WTC11 (cell line): ENCODE measurements at regions not wholly inside any gene's neighbourhood (a gene's known extent, or its start where the extent isn't known, plus 50 kb on each side); places are given as distances from the start of the nearest gene placed in this dataset.

ENCODE experiments used
- ATAC-seq: fragments of 200-7000 bp; cut with Tn5 transposase; 2 replicates; pipeline ENCODE4 v1.10.0; 2021; ENCODE audit warnings: mild to moderate bottlenecking, moderate library complexity
- CTCF ChIA-PET: fragments of 300-600 bp; sonication (Branson Sonifier 250); formaldehyde crosslinking; loops from one replicate; lab custom pipeline; 2021; ENCODE audit warnings: antibody characterized with exemption; lab: Charles Lee
- POLR2A ChIA-PET: fragments of 350-600 bp; sonication (Branson Sonifier 250); formaldehyde crosslinking; loops from one replicate; lab custom pipeline; 2021; ENCODE audit warnings: antibody characterized with exemption; lab: Charles Lee
- DNase-seq: peaks from one replicate; pipeline ENCODE4 v3.0.0; 2021; ENCODE audit warnings: low spot score
- H3K27ac Mint-ChIP-seq: 2 replicates; pipeline ENCODE4 v1.8.0; 2021; ENCODE audit warnings: mixed read lengths
- H3K27me3 Mint-ChIP-seq: 2 replicates; pipeline ENCODE4 v1.8.0; 2021; ENCODE audit warnings: low read depth, mild to moderate bottlenecking, moderate library complexity, mixed read lengths
- H3K36me3 Mint-ChIP-seq: 2 replicates; pipeline ENCODE4 v1.8.0; 2021; ENCODE audit warnings: mixed read lengths
- H3K4me1 Mint-ChIP-seq: 2 replicates; pipeline ENCODE4 v1.8.0; 2022; ENCODE audit warnings: mixed read lengths
- H3K4me3 Mint-ChIP-seq: 2 replicates; pipeline ENCODE4 v1.8.0; 2021; ENCODE audit warnings: mild to moderate bottlenecking, moderate library complexity, mixed read lengths
- H3K9me3 Mint-ChIP-seq: 2 replicates; pipeline ENCODE4 v1.8.0; 2021; ENCODE audit warnings: mixed read lengths
- ATF1 ChIP-seq: sonication (generic); formaldehyde crosslinking; IDR thresholded peaks from 2 replicates; pipeline ENCODE4 v1.8.1; 2023; ENCODE audit warnings: mild to moderate bottlenecking, moderate library complexity, missing genetic modification reagents
- CREB1 ChIP-seq: sonication (generic); formaldehyde crosslinking; IDR thresholded peaks from 2 replicates; pipeline ENCODE4 v1.8.0; 2023; ENCODE audit warnings: mild to moderate bottlenecking, missing genetic modification reagents
- ETV6 ChIP-seq: sonication (generic); formaldehyde crosslinking; IDR thresholded peaks from 2 replicates; pipeline ENCODE4 v1.8.1; 2022; ENCODE audit warnings: mild to moderate bottlenecking, missing genetic modification reagents
- SMAD3 ChIP-seq: sonication (generic); formaldehyde crosslinking; IDR thresholded peaks from 2 replicates; pipeline ENCODE4 v1.8.0; 2022; ENCODE audit warnings: missing genetic modification reagents, mild to moderate bottlenecking, borderline replicate concordance
- ZNF232 ChIP-seq: sonication (generic); formaldehyde crosslinking; IDR thresholded peaks from 2 replicates; pipeline ENCODE4 v1.8.0; 2022; ENCODE audit warnings: mild to moderate bottlenecking, missing genetic modification reagents
- TF ChIP-seq, protein P1 (sequence below): sonication (generic); formaldehyde crosslinking; IDR thresholded peaks from 2 replicates; pipeline ENCODE4 v1.8.0; 2023; ENCODE audit warnings: missing genetic modification reagents, mild to moderate bottlenecking, borderline replicate concordance
- TF ChIP-seq, protein P2 (sequence below): sonication (generic); formaldehyde crosslinking; IDR thresholded peaks from 2 replicates; pipeline ENCODE4 v1.8.0; 2022; ENCODE audit warnings: mild to moderate bottlenecking, missing genetic modification reagents
- TF ChIP-seq, protein P3 (sequence below): sonication (generic); formaldehyde crosslinking; IDR thresholded peaks from 2 replicates; pipeline ENCODE4 v1.8.1; 2023; ENCODE audit warnings: mild to moderate bottlenecking, missing genetic modification reagents, moderate library complexity
- TF ChIP-seq, protein P4 (sequence below): sonication (generic); formaldehyde crosslinking; IDR thresholded peaks from 2 replicates; pipeline ENCODE4 v1.8.1; 2023; ENCODE audit warnings: mild to moderate bottlenecking, missing genetic modification reagents
- TF ChIP-seq, protein P5 (sequence below): fragments of 250-450 bp; sonication (Bioruptor Pico); IDR thresholded peaks from 2 replicates; pipeline ENCODE4 v1.8.0; 2021; ENCODE audit warnings: mild to moderate bottlenecking
- TF ChIP-seq, protein P6 (sequence below): sonication (generic); formaldehyde crosslinking; IDR thresholded peaks from 2 replicates; pipeline ENCODE4 v1.8.1; 2023; ENCODE audit warnings: mild to moderate bottlenecking, missing genetic modification reagents
- TF ChIP-seq, protein P7 (sequence below): sonication (generic); formaldehyde crosslinking; IDR thresholded peaks from 2 replicates; pipeline ENCODE4 v1.8.0; 2022; ENCODE audit warnings: missing genetic modification reagents

DNA sequence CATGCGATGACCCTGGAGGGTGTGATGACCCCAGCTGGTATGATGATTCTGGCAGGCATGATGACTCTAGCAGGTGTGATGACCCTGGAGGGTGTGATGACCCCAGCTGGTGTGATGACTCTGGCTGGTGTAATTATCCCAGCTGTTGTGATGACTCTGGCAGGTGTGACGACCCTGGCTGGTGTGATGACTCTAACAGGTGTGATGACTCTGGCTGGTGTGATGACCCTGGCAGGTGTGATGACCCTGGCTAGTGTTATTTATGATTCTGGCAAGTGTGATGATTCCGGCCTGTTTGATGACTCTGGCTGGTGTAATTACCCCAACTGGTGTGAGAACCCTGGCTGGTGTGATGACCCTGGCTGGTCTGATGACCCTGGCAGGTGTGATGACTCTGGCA lies 427.2 kb downstream of the QKI start (continued):
- TF ChIP-seq, protein P1, sequence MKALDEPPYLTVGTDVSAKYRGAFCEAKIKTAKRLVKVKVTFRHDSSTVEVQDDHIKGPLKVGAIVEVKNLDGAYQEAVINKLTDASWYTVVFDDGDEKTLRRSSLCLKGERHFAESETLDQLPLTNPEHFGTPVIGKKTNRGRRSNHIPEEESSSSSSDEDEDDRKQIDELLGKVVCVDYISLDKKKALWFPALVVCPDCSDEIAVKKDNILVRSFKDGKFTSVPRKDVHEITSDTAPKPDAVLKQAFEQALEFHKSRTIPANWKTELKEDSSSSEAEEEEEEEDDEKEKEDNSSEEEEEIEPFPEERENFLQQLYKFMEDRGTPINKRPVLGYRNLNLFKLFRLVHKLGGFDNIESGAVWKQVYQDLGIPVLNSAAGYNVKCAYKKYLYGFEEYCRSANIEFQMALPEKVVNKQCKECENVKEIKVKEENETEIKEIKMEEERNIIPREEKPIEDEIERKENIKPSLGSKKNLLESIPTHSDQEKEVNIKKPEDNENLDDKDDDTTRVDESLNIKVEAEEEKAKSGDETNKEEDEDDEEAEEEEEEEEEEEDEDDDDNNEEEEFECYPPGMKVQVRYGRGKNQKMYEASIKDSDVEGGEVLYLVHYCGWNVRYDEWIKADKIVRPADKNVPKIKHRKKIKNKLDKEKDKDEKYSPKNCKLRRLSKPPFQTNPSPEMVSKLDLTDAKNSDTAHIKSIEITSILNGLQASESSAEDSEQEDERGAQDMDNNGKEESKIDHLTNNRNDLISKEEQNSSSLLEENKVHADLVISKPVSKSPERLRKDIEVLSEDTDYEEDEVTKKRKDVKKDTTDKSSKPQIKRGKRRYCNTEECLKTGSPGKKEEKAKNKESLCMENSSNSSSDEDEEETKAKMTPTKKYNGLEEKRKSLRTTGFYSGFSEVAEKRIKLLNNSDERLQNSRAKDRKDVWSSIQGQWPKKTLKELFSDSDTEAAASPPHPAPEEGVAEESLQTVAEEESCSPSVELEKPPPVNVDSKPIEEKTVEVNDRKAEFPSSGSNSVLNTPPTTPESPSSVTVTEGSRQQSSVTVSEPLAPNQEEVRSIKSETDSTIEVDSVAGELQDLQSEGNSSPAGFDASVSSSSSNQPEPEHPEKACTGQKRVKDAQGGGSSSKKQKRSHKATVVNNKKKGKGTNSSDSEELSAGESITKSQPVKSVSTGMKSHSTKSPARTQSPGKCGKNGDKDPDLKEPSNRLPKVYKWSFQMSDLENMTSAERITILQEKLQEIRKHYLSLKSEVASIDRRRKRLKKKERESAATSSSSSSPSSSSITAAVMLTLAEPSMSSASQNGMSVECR, result no peak
- TF ChIP-seq, protein P2, sequence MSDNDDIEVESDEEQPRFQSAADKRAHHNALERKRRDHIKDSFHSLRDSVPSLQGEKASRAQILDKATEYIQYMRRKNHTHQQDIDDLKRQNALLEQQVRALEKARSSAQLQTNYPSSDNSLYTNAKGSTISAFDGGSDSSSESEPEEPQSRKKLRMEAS (CRISPR knock-in tag), result no peak
- TF ChIP-seq, protein P3, sequence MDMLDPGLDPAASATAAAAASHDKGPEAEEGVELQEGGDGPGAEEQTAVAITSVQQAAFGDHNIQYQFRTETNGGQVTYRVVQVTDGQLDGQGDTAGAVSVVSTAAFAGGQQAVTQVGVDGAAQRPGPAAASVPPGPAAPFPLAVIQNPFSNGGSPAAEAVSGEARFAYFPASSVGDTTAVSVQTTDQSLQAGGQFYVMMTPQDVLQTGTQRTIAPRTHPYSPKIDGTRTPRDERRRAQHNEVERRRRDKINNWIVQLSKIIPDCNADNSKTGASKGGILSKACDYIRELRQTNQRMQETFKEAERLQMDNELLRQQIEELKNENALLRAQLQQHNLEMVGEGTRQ, result no peak
- TF ChIP-seq, protein P4, sequence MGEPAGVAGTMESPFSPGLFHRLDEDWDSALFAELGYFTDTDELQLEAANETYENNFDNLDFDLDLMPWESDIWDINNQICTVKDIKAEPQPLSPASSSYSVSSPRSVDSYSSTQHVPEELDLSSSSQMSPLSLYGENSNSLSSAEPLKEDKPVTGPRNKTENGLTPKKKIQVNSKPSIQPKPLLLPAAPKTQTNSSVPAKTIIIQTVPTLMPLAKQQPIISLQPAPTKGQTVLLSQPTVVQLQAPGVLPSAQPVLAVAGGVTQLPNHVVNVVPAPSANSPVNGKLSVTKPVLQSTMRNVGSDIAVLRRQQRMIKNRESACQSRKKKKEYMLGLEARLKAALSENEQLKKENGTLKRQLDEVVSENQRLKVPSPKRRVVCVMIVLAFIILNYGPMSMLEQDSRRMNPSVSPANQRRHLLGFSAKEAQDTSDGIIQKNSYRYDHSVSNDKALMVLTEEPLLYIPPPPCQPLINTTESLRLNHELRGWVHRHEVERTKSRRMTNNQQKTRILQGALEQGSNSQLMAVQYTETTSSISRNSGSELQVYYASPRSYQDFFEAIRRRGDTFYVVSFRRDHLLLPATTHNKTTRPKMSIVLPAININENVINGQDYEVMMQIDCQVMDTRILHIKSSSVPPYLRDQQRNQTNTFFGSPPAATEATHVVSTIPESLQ (CRISPR knock-in tag), result no peak
- TF ChIP-seq SMAD3 (CRISPR knock-in tag) (no peak), ETV6 (CRISPR knock-in tag) (no peak)
- TF ChIP-seq, protein P5, sequence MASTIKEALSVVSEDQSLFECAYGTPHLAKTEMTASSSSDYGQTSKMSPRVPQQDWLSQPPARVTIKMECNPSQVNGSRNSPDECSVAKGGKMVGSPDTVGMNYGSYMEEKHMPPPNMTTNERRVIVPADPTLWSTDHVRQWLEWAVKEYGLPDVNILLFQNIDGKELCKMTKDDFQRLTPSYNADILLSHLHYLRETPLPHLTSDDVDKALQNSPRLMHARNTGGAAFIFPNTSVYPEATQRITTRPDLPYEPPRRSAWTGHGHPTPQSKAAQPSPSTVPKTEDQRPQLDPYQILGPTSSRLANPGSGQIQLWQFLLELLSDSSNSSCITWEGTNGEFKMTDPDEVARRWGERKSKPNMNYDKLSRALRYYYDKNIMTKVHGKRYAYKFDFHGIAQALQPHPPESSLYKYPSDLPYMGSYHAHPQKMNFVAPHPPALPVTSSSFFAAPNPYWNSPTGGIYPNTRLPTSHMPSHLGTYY (CRISPR knock-in tag), result no peak
- TF ChIP-seq, protein P6, sequence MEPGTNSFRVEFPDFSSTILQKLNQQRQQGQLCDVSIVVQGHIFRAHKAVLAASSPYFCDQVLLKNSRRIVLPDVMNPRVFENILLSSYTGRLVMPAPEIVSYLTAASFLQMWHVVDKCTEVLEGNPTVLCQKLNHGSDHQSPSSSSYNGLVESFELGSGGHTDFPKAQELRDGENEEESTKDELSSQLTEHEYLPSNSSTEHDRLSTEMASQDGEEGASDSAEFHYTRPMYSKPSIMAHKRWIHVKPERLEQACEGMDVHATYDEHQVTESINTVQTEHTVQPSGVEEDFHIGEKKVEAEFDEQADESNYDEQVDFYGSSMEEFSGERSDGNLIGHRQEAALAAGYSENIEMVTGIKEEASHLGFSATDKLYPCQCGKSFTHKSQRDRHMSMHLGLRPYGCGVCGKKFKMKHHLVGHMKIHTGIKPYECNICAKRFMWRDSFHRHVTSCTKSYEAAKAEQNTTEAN (CRISPR knock-in tag), result no peak
- TF ChIP-seq, protein P7, sequence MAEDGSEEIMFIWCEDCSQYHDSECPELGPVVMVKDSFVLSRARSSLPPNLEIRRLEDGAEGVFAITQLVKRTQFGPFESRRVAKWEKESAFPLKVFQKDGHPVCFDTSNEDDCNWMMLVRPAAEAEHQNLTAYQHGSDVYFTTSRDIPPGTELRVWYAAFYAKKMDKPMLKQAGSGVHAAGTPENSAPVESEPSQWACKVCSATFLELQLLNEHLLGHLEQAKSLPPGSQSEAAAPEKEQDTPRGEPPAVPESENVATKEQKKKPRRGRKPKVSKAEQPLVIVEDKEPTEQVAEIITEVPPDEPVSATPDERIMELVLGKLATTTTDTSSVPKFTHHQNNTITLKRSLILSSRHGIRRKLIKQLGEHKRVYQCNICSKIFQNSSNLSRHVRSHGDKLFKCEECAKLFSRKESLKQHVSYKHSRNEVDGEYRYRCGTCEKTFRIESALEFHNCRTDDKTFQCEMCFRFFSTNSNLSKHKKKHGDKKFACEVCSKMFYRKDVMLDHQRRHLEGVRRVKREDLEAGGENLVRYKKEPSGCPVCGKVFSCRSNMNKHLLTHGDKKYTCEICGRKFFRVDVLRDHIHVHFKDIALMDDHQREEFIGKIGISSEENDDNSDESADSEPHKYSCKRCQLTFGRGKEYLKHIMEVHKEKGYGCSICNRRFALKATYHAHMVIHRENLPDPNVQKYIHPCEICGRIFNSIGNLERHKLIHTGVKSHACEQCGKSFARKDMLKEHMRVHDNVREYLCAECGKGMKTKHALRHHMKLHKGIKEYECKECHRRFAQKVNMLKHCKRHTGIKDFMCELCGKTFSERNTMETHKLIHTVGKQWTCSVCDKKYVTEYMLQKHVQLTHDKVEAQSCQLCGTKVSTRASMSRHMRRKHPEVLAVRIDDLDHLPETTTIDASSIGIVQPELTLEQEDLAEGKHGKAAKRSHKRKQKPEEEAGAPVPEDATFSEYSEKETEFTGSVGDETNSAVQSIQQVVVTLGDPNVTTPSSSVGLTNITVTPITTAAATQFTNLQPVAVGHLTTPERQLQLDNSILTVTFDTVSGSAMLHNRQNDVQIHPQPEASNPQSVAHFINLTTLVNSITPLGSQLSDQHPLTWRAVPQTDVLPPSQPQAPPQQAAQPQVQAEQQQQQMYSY (CRISPR knock-in tag), result no peak

DNA sequence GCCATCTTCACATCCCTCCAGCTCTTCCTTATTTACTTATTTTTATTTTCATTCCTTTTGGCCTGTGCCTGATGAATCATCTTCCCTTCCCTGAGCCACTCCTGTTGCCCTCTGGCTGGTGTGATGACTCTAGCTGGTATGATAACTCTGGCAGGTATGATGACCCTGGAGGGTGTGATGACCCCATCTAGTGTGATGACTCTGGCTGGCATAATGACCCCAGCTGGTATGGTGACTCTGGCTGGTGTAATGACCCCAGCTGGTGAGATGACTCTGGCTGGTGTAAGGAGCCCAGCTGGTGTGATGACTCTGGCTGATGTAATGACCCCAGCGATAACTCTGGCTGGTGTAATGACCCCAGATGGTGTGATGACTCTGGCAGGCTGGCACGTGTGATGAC lies 426.8 kb downstream of the QKI start:
- Mint-ChIP-seq H3K27ac (no peak overlapping the region), H3K36me3 (peaks cover 15% of the 10 kb centered on the region), H3K4me3 (no peak overlapping the region), H3K9me3 (peaks cover 24% of the 10 kb centered on the region), H3K4me1 (peaks cover 9% of the 10 kb centered on the region), H3K27me3 (no peaks in the 10 kb centered on the region)
- POLR2A ChIA-PET, result no interaction called here
- ATAC-seq (no peak), DNase-seq (no peak)
- CTCF ChIA-PET, result no interaction called here
- TF ChIP-seq, protein P3, result no peak
- no peak for TF ChIP-seq ATF1 (CRISPR knock-in tag)
- no peak for TF ChIP-seq CREB1 (CRISPR knock-in tag)
- no peak for TF ChIP-seq ZNF232
- TF ChIP-seq, all 79 proteins: peak for 0
